Glomerular visceral epithelial cell (primary cell): ENCODE measurements at regions not wholly inside any gene's neighbourhood (a gene's known extent, or its start where the extent isn't known, plus 50 kb on each side); places are given as distances from the start of the nearest gene placed in this dataset.

Experiments used
- DNase-seq: peaks from one replicate; pipeline ENCODE4 v3.0.0-alpha.2; 2016; ENCODE audit errors: extremely low spot score

- no peak for DNase-seq
Measured at GRCh38 chr15:77713281-77713680, 80.6 kb upstream of the LINGO1 start.

- DNase-seq, result no peak
Measured at GRCh38 chr15:77712438-77712837, 79.7 kb upstream of the LINGO1 start.

- no peak for DNase-seq
Measured at GRCh38 chr15:77710637-77711036, 77.9 kb upstream of the LINGO1 start.

- no peak for DNase-seq
Measured at GRCh38 chr15:77710206-77710605, 77.5 kb upstream of the LINGO1 start.

- no peak for DNase-seq
Measured at GRCh38 chr15:77709135-77709886, 76.6 kb upstream of the LINGO1 start.

- DNase-seq, result no peak
Measured at GRCh38 chr15:77706482-77707244, 74.0 kb upstream of the LINGO1 start.

GRCh38 chr15:77702211-77702957, 69.7 kb upstream of the LINGO1 start:
- peak; percentile 11 for DNase-seq

- no peak for DNase-seq
Measured at GRCh38 chr15:77698481-77698880, 65.8 kb upstream of the LINGO1 start.

- DNase-seq, result no peak
Measured at GRCh38 chr15:77697893-77698292, 65.2 kb upstream of the LINGO1 start.

GRCh38 chr15:77696871-77697270, 64.2 kb upstream of the LINGO1 start:
- no peak for DNase-seq

- peak; percentile 7 for DNase-seq
Measured at GRCh38 chr15:77695961-77696582, 63.4 kb upstream of the LINGO1 start.

GRCh38 chr15:77695548-77695947, 62.8 kb upstream of the LINGO1 start:
- DNase-seq, result no peak

GRCh38 chr15:77693576-77693975, 60.9 kb upstream of the LINGO1 start:
- no peak for DNase-seq

- no peak for DNase-seq
Measured at GRCh38 chr15:77692614-77693013, 59.9 kb upstream of the LINGO1 start.

GRCh38 chr15:77691607-77692006, 58.9 kb upstream of the LINGO1 start:
- DNase-seq, result no peak

GRCh38 chr15:77689821-77690220, 57.1 kb upstream of the LINGO1 start:
- DNase-seq, result no peak

GRCh38 chr15:77688693-77689092, 56.0 kb upstream of the LINGO1 start:
- DNase-seq, result no peak

GRCh38 chr15:77688266-77688665, 55.6 kb upstream of the LINGO1 start:
- DNase-seq, result no peak

- DNase-seq, result no peak
Measured at GRCh38 chr15:77685082-77685815, 52.5 kb upstream of the LINGO1 start.

- no peak for DNase-seq
Measured at GRCh38 chr15:77684341-77685081, 51.8 kb upstream of the LINGO1 start.

GRCh38 chr15:77682564-77682963, 49.9 kb upstream of the LINGO1 start:
- no peak for DNase-seq
